HG02588 (cell line): ENCODE measurements at regions not wholly inside any gene's neighbourhood (a gene's known extent, or its start where the extent isn't known, plus 50 kb on each side); places are given as distances from the start of the nearest gene placed in this dataset.
"Not testable (repeated sequence)": the region's sequence is repeated elsewhere in the genome, so short reads cannot be mapped to it uniquely, and the experiment has no call there.

Experiments
- ATAC-seq: cut with Tn5 transposase; IDR thresholded peaks from one replicate; pipeline ENCODE4 v1.9.1; 2021; ENCODE audit warnings: mild to moderate bottlenecking, moderate library complexity; ENCODE audit not compliant: unreplicated experiment

DNA sequence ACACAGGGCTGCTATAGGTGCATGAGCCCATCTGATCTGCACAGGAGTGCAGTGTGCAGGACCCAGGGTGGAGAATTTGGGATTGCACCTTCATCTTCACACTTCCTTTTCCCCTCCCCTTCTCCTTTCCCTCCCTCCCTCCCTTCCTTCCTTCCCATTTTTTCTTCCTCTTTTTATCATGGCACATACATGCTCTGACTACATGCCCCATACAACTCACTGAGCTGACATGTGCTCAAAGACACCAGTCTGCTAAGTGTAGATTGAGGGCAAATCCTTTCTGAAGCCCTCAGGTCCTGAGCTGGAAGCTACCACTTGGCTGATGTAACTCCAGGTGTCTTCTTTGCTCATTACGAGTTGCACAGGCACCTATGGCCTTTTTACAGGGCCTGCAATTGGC is 365.3 kb upstream of the ZNF32 start:
- no peak for ATAC-seq

DNA sequence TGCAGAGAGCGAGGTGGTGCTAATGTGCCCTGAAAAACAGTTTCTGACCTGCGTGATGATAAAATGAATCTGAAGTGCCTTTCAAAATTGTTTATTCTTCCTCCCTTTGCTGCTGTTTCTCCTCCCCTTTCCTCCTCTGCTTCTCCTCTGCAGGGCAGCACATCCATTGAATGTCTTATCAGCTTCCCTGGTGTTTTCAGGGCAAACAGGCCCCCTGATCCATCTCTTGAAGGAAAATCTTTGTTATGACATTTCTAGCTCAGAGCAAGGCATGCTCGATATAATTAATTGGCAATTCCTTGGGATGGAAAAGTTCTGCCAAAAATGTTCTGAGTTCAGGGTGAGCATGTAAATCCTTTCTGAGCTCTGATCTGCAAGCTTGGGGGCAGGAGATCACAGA is 364.2 kb upstream of the ZNF32 start:
- ATAC-seq: no peak

DNA sequence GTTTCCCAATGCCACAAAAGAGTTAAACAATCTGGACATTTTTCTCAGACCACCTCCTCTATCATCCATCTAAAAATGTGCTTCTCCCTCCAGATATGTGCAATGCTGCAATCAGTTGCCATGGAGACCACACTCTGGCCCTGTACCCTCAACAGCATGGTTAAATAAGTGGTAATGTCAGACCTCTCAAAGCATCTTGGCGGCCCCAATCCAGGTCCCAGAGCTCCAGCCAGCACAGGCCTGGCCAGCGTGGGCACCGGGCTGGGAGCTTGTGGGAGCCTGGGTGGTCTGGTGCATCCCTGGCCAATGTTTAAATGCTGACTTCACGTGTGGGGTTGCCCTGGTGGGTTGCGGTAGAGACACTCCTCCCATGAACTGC is 362.9 kb upstream of the ZNF32 start:
- ATAC-seq: no peak

DNA sequence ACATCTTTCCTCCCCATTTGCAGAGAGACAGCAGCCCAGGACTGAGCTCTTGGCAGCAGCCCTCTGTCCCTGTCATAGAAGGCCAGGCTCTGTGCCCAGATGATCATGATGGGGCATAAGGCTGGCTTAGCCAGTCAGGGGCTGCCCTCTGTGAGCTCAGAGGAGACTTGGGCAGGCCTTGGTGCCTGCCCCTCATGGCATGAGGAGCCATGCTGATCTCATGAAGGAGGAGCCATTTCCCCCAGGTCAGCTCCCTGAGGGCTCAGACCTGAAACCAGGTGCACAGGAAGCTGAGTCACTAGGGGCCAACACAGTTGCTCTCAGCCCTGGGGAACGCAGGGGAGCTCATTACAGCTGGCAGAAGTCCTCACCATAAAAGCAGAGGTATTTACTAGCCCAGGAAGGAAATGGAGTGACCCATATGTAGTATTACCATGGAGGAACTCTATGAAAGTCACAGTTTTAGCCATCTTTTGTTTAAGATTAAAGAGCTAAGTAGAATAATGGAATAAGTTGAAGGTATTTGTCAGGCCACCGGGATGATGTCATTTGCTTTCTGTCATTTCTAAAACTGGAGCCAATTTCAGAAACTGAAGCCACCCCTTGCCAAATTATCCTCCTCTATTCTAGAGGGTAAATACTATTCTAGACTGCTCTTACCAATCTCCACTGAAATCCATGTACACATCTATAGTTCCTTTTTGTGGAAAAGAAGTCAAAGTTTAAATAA is 362.4 kb upstream of the ZNF32 start:
- peak; percentile 90 for ATAC-seq

DNA sequence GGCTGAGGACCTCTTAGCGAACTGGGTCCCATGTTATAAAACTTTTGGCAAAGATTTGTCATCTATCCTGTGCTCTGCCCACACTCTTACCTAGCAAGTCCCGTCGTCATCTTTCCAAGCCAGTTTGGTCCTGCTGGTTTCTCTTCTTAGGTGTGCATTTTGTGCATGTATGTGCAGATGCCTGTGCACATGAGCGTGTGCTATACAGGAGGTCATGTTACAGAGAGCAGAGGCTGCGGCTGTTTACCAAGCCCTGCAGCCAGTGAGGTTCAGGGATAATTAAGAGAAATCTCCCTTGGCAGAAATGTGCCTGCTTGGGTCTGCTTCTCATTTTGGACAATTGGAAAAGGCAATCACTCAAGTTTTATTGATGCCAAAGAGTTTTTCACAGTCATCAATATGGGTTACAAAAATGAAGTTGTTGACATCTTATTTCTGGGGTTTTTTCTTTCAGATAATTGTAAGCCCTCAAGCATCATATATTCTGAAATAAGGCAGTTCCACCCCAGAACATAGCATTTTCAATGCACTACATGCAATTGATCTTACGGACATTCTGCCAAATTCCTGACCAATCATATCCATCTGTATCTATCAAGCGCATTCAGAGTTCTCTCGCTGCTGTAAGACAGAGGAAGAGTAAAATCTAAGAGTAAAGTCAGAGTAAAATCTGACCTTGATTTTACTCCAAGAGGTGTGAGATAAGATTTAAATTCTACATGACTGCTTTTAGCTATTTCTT is 361.4 kb upstream of the ZNF32 start:
- no peak for ATAC-seq

DNA sequence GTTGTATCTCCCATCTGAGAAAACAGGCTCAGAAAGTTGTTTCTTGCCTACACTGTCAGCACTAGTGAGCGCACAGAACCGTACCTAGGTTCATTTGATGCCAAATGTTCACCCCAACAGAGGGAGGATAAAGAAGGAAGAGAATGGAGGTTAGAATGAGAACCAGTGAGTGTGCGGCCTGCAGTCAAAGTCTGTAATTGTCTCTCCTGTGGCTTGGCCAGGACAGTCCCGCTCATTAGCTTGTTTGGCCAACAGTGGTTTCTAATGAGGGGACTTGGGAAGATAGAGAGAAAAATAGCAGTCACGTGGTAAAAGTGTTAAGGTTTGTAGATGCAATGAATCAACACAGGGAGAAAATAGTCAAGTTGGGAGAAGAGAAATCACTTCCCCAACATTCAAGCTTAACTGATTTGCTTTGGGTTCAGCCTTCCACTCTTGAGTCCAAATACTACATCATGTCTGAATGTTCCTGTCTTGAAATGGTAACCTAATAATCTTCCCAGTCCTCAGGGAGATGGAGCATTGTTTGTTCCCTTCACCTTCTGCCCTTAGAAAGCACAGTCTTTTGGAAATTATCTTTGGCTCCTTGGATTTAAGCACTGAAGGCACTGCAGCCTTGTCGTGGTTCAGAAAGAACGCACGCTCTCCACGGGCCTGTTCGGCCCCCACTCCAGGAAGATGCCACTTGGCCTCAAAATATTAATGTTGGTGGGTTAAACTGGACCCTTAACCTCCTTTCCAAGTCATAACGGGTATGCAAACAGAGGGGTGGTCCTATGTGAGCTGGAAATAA is 360.4 kb upstream of the ZNF32 start:
- no peak for ATAC-seq

DNA sequence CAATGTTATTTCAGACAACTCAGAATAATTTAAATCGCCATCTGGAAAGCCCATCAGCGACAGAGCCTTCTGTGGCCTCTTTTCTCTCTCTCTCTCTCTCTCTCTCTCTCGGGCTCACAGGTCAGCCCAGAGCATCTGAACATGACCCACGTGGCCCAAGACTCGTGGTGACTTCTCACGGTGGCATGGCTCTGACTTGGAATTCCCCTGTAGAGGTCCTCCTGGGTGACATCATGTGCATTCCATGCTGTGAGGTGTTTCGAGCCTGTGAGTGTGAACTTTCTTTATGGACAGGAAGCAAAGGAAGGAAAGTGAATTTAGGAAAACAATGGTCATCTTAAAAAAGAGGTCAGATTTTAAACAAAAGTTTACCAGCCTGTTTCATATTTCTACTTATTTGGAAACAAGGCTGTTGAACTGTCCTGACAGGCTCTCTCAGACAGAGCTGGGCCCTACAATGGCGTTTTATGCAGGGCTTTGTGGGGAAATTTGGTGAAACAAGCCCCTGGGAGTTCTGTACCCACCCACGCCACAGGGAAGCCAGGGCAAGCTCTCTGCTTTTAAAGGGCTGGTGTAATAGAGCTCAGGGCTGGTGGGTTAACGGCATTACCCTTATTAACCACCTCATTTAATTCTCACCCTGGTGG is 359.7 kb upstream of the ZNF32 start:
- peak; percentile 59 for ATAC-seq

DNA sequence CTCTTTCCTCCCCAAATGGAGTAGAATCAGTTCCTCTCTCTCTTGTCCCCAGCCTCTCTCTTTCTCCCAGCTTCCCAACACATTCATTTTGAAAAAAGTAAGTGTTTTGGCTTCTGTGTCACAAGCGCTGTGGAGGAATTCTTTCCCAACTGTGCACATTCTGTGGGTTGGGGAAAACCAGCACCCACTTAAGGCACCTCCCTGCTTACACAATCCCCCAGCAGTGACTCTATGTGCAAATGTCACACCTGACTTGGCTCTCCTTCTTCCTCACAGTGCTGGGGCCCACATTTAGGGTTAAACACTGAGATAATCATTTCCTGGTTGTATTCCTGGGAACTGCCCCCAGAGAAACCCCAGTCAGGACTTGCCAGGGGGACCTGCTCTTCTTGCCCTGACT is 358.1 kb upstream of the ZNF32 start:
- ATAC-seq: no peak

DNA sequence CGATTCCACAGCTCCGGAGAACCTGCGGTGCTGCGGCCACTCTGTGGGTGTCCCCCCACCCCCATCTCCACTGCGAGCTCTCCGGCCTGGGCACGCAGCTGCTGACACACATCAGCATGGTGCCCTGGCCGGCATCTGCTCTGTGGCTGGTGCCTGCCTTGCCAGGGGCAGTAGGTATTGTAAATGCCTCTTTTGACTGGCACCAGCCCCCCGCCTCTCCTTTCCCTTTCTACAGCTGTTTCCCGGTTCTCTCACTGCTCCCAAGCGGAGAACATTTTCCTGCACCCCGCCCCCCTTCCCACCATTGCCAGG is 357.1 kb upstream of the ZNF32 start:
- ATAC-seq: no peak

DNA sequence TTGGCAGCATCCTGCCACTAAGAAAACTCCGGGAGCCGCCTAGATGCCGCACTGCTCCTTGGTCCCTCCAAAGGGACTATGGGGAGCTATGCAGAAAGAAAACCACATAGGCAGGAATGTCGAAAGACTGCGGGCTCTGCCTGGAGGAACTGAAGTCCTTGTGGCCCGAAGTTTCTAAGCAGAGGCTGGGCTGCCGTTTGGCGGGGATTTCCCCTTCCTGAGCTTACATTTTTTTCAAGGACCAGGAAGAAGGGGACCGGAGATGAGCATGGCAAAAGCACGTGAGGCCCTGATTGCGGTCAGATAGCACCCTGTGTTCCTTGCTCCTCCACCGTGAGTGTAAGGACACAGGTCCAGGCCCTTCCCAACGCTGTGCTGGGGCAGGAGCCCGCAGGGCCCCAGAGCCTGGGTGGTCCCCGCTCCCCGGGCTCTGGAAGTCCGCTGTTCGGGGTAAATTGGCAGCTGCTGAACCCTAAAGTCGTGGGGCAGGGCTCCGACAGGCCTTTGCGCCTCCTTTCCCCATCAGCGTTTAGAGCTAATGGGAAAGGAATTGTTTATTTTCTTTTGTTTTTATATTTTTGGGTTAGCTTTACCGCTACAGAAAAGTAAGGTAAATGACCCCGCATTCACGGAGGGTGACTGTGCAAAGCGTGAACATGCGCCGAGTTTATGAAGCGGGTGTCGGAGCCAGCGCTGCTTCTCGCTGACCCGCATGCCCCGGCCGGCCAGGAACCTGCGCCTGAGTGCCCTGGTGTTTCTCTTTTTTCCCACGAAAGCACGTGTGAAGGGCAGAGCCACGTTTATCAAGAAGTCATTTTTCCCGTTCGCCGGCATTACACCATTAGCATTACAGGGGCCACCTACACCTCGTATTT is 356.5 kb upstream of the ZNF32 start:
- ATAC-seq: no peak

DNA sequence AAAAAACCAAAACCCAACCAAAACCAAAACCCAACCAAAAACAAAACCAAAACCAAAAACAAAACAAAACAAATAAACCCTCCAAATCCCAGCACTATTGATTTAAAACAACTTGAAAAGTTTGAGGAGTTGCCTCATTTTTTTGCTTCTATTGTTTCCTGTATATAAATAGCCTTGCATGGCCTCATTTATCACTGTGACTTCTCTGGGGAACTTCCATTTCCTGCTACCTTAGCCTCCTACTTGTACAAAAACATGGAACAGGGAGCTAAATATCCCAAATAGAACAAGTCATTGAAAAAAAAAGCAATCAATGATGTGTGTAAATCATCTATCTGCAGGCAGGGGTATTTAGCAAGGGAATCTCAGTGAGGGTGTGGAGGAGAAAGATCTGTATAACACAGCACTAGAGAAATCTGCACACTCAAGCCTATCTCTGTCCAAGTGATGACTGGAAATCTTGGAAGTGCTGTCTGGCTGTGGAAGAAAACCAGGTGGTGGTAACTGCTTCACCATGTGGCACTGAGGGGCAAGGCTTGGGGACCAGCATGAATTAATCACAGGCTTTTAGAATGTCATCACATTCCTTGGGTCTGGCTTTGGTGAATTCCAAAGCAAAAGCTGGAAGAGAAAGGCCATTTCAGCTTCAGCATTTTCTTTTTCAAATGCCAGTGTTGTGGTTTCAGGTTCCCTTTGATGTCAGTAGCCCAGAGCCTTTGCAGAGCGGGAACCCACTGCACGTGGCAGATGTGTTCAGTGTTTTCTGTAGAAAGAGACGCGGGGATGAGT is 349.5 kb upstream of the ZNF32 start:
- no peak for ATAC-seq

DNA sequence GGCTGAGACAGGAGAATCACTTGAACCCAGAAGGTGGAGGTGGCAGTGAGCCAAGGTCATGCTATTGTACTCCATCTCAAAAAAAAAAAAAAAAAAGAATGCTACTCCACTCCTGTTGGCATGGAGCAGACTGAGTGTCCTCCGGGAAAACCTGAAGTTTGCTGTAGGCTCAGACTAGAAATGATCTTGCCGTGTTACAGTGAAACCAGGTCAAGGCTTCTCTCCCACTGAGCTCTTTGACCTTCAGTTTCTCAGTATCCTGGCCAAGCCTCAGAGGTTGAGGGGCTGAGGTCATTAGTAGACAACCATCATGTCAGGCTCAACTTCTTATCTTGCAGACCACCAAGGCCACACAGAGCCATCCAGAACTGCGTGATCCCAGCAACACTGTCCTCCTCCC is 348.6 kb upstream of the ZNF32 start:
- ATAC-seq: no peak

DNA sequence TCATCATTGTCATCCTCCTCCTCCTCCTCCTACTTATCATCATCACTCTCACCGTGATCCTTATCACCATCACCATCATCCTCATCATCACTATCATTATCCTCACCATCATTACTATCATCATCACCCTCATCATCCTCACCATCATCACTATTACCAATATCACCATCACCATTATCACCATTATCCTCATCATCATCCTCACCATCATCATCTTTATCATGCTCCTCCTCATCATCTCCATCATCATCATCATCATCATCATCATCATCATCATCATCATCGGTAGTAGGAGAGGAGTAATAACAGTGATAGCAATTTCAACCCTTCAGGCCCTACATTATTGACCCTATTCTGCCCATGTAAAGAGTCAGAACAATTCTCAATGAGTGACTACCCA is 345.9 kb upstream of the ZNF32 start:
- no peak for ATAC-seq

DNA sequence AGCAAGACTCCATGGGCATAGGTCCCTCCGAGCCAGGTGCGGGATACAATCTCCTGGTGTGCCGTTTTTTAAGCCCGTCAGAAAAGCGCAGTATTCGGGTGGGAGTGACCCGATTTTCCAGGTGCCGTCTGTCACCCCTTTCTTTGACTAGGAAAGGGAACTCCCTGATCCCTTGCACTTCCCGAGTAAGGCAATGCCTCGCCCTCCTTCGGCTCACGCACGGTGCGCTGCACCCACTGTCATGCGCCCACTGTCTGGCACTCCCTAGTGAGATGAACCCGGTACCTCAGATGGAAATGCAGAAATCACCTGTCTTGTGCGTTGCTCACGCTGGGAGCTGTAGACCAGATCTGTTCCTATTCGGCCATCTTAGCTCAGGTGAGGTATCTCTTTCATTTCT is 344.1 kb upstream of the ZNF32 start:
- ATAC-seq: not testable (repeated sequence)

DNA sequence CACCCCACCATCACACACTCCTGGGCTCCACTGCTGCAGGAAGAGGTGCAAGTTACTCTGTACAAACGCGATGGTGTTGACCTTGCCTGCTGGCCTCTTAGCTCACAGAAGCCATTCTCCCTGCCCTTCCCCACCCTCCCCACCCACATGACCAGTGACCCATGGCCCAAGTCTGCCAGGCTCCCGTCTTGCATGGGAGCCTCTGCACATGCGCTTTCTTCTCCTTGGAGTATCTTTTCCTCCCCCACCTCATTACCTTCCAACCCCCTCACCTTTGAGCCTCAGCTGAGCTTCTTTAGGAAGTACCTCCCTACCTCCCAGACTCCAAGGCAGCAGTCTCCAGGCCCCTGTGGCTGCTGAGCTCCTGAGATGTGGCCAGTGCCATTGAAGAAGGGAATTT is 337.7 kb upstream of the ZNF32 start:
- ATAC-seq: no peak

DNA sequence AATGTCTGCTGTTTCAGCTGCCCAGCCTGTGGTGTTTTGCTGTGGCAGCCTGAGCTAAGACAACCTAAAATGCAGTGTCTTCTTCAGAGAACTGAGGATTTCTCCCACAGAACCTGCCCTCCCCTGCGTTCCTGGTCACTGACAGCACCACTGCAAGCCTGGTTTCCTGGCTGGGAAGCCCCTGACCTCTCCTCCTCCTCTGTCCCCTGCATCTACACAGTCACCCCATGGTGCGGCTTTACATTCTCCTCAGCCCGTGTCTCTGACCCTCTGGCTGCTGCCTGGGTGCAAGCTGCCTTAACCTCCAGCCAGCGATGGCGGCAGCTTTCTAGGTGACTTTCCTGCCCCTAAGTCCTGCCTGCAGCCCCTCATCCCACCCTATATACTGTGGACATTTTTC is 337.3 kb upstream of the ZNF32 start:
- no peak for ATAC-seq

DNA sequence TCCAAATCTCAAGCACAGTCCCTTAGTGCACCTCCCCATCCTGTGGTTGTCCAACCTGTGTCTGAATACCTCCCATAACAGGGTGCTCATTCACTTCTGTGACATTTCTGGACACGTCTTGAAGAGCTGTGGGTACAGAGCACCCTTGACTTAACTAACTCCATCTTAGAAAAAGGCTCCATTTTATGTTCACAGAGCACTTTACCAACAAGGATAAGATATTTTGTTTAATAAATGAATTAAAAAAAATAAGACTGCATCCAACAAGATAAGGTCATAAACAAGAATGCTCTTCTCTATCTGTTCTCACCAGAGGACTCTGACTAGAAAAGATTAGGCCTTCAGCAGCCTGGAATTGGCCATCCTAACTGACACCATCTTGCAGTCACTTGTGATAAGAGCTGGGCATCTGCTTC is 335.2 kb upstream of the ZNF32 start:
- ATAC-seq: no peak

DNA sequence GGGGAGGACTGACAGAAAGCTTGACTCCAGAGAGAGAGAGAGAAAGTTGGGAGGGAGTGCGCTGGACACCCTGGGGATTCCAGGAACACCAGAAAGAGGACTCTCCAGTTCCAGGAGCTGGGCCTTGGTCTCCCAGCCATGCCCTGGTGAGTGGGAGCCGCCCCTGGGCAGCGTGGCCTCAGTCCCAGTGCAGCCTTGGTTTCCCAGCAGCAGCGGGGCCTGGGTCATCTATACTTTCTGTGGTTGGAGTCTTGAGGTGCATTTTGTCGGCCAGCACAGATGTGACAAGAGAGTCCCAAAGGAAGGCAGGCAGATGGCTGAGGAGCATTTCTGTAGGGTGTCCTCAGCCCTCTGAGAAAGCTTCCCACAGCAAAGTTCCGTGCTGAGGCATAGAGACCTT is 334.7 kb upstream of the ZNF32 start:
- ATAC-seq: no peak

DNA sequence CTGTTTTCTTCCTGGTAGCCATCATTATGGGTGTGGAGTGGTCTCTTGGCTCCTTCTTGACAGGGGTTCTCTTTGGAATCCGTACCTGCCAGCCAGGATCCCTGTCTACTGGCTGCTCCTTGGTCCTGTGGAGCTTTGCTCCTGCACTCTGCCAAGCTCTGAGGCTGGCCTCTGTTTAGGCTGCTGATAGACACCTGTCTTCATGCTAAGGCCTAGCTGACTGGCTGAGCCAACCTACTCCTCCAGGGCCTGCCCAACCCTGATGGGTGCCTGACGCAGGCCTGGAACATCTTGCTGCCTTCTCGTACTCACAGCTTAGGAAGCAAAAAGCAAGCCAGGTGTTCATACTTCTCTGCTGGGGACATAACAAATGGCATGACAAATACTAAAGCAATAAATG is 333.6 kb upstream of the ZNF32 start:
- ATAC-seq: no peak

DNA sequence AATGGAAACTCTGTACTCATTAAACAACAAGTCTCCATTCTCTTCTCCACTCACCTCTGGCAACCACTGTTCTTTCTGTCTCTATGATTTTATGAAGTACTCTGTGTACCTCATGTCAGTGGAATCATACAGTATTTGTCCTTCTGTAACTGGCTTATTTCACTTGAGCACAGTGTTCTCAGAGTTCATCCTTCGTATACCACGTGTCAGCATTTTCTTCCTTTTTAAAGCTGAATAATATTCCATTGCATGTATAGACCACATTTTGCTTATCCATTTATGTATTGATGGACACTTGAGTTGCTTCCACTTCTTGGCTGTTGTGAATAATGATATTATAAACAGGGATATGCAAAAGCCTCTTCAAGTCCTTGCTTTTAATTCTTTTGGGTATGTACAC is 333.0 kb upstream of the ZNF32 start:
- no peak for ATAC-seq
